HL-60/S4 treated with retinoic acid at 250 ng/mL for 4 days and 3 days (cell line): ENCODE measurements at regions not wholly inside any gene's neighbourhood (a gene's known extent, or its start where the extent isn't known, plus 50 kb on each side); places are given as distances from the start of the nearest gene placed in this dataset.

Experiments
- in situ Hi-C: fragments of 300-500 bp; cut with MboI; formaldehyde crosslinking; loops from 2 replicates; pipeline ENCODE4 v1.7.0; 2022; ENCODE audit warnings: low sequenced_read_pairs

DNA sequence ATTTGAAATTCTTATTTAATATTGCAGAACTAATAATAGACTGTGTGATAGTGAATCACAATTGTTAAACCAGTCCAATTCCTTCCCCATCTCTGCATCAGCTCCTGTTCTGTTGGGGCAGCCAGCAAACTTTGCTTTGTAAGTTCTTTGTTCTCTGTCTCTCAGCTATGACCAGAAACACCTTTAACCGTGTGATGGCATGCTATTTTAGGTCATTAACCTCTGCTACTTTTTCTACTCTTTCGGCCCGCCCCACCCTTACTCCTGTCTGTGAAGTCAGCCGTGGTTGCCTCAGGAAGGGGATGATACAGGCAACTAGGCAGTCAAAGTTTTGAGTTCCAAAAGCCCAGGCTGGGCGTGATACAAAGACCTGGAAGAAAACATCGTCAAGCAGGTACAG is 51.3 kb upstream of the EGFL6 start:
- in situ Hi-C loops: loop anchor here (10.0 to 25.0 kb wide), 2 partner anchors 119 to 507 kb away; partner anchors contain the start of gene GEMIN8

GRCh38 chrX:13515211-13515930 is 54.0 kb upstream of the EGFL6 start:
- in situ Hi-C loops: loop anchor here (10.0 to 25.0 kb wide), 2 partner anchors 122 to 509 kb away; partner anchors contain the start of gene GEMIN8

DNA sequence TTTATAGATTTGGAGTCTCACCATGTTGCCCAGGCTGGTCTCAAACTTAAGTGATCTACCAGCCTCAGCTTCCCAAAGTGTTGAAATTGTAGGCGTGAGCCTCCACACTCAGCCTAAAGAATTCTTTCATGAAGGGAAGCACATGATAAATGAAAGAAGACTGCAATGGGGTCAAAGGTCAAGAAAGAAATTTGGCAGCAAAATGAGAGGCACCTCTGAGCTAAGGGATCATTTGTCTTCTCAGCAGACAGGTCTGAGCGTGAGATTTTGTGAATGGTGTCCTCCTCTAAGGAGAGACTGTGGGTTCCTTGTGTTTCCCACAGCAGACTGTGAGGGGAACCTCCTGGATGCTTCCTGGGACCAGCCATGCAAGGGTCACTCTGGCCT is 57.5 kb upstream of the EGFL6 start:
- in situ Hi-C loops: loop anchor here (10.0 to 25.0 kb wide), 2 partner anchors 125 to 513 kb away; partner anchors contain the start of gene GEMIN8

DNA sequence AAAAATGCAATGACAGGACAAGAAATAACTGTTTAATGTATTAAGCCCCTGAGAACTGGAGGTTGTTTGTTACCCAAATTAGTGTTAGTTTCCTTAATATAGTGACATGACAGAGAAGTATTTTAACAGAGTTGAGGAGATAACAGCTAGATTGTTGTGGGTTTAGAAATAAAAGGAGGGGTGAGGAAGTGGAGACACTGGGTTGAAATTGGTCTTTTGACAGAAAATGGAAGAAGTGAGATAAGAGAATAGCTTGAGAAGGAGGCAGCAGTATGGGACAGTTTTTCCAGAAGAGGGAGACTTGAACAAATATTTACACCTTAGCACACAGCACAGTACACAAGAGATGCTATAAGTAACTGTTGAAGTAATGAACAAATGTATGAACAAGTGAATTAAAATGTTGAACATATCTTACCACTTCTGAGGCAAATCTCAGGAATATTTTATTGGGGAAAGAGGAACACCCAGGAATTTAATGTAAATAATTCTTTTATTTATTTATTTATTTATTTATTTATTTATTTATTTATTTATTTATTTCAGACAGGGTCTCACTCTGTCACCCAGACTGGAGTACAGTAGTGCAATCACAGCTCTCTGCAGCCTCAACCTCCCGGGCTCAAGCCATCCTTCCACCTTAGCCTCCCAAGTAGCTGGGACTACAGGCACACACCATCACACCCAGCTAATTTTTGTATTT is 58.0 kb upstream of the EGFL6 start:
- in situ Hi-C loops: loop anchor here (10.0 to 25.0 kb wide), 2 partner anchors 126 to 513 kb away; partner anchors contain the start of gene GEMIN8

DNA sequence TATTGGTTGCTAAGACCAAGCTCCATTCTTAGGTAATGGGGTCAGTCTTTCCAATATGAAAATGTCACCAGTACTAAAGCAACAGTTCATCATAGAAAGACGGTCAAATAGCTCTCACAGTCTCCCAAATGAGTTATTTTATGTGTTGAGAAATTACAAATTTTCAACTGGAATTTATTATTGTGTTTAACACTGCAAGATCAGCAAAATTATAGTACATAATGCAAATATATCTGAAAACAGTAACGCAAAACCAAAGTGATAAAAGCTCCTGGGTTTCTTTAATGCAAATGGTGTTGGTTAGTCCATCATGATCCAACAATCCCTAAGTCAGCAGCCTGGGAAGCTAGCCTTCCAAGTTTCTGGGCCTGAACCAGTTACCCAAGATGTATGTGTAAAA is 61.5 kb upstream of the EGFL6 start:
- in situ Hi-C loops: loop anchor here (25.0 kb wide), 1 partner anchor 129 kb away; no protein-coding TSS in a partner anchor

- in situ Hi-C loops: loop anchor here (25.0 kb wide), 1 partner anchor 131 kb away; no protein-coding TSS in a partner anchor
These were observed 62.8 kb upstream of the EGFL6 start for GRCh38 chrX:13506574-13506973.

DNA sequence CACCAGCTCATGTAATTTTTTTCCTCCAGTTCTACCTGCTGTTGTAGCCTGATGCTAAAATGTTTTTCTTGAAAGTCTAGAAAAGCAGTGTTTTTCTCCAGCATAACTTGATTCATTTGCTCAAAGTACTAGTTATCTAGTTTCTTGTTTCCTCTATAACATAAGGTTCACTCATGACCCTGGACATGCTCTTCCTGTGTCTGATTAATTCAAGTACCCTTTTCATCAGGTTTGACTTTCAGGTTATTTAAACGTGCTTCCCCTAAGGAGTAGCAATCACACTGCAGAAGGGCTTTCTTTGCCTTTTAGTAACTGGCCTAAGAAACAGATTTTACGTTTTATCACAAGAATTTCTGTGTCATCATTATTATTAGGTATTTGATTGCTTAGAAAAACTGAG is 66.8 kb upstream of the EGFL6 start:
- in situ Hi-C loops: loop anchor here (25.0 kb wide), 1 partner anchor 135 kb away; no protein-coding TSS in a partner anchor

DNA sequence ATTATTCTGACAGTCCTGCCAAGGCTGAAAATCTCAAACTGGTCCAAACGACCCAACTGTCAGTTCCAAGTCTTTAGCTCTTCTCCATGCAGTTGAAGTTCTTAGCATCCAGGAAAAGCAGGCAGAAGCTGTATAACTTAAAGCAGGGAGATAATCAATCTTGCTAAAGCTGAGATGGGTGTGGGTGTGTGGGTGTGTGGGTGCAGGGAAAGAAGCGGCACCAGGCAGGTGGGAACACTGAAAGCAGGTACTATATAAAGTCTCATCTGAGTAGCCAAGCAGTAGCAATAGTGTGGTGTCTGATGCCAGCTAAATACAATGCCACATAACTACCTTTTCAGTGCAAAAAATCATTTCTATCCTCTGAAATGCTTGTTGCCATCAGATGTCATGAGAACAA is 69.7 kb upstream of the EGFL6 start:
- in situ Hi-C loops: loop anchor here (25.0 kb wide), 4 partner anchors 138 to 687 kb away; no protein-coding TSS in a partner anchor

DNA sequence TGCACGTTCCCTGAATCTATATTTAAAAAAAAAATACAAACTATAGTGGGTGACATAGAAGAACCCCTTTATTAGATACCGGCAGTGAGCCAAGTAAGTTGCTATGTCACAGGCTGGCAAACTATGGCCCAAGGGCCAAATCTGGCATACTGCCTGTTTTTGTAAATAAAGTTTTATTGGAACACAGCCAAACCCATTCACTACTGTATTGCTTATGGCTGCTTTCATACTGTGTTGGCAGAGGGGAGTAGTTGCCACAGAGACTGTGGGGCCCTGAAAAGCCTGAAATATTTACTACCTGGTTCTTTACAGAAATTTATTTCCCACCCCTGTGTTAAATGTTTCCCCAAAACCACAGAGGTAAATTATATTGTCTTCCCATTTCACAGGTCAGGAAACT is 71.2 kb upstream of the EGFL6 start:
- in situ Hi-C loops: loop anchor here (25.0 kb wide), 3 partner anchors 411 to 686 kb away; no protein-coding TSS in a partner anchor

- in situ Hi-C loops: loop anchor here (25.0 kb wide), 3 partner anchors 408 to 683 kb away; no protein-coding TSS in a partner anchor
These were observed 74.2 kb upstream of the EGFL6 start for GRCh38 chrX:13495232-13495631.

DNA sequence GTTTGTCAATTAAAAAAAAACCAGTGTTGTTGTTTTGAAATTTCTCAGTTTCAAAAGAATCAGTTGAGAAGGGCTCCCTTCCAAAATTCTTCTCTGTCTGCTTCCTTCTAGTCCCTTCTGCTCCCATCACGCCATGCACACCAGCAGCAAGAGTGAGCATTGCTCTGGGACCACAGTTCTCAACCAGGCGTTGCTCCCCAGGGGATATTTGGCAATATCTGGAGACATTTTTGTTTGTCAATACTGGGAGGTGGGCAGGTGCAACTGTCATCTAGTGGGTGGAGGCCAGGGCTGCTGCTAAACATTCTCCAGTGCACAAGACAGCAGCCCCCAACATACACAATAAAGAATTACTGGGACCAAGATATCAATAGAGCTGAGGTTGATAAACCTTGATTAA is 74.8 kb upstream of the EGFL6 start:
- in situ Hi-C loops: loop anchor here (25.0 kb wide), 3 partner anchors 407 to 682 kb away; no protein-coding TSS in a partner anchor

GRCh38 chrX:13493659-13494058 is 75.7 kb upstream of the EGFL6 start:
- in situ Hi-C loops: loop anchor here (25.0 kb wide), 3 partner anchors 406 to 681 kb away; no protein-coding TSS in a partner anchor

- in situ Hi-C loops: loop anchor here (25.0 kb wide), 3 partner anchors 405 to 680 kb away; no protein-coding TSS in a partner anchor
These were observed 77.1 kb upstream of the EGFL6 start for GRCh38 chrX:13492286-13492685.

DNA sequence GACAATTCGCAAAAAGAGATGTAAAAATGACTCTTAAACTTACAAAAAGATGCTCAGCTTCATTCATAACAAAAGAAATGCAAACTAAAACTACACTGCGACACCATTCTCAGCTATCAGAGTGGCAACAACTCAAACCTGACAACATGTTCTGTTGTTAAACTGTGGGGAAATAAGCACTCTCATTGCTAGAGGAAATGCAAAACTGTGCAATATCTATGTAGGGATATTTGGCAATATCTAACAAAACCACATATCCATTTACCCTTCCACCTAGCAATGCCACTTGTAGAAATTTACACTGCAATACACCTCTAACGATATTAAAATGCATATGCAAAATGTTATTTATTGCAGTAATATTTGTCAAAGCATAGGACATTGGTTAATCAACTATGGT is 78.3 kb upstream of the EGFL6 start:
- in situ Hi-C loops: loop anchor here (25.0 kb wide), 3 partner anchors 404 to 679 kb away; no protein-coding TSS in a partner anchor

- in situ Hi-C loops: loop anchor here (25.0 kb wide), 3 partner anchors 402 to 677 kb away; no protein-coding TSS in a partner anchor
These were observed 79.9 kb upstream of the EGFL6 start for GRCh38 chrX:13489454-13489853.

GRCh38 chrX:13487731-13488505 is 81.5 kb upstream of the EGFL6 start:
- in situ Hi-C loops: loop anchor here (25.0 kb wide), 3 partner anchors 401 to 676 kb away; no protein-coding TSS in a partner anchor

GRCh38 chrX:13485167-13485566 is 84.2 kb upstream of the EGFL6 start:
- in situ Hi-C loops: loop anchor here (25.0 kb wide), 3 partner anchors 398 to 673 kb away; no protein-coding TSS in a partner anchor

- in situ Hi-C loops: loop anchor here (25.0 kb wide), 3 partner anchors 396 to 671 kb away; no protein-coding TSS in a partner anchor
These were observed 85.6 kb upstream of the EGFL6 start for GRCh38 chrX:13483773-13484172.

DNA sequence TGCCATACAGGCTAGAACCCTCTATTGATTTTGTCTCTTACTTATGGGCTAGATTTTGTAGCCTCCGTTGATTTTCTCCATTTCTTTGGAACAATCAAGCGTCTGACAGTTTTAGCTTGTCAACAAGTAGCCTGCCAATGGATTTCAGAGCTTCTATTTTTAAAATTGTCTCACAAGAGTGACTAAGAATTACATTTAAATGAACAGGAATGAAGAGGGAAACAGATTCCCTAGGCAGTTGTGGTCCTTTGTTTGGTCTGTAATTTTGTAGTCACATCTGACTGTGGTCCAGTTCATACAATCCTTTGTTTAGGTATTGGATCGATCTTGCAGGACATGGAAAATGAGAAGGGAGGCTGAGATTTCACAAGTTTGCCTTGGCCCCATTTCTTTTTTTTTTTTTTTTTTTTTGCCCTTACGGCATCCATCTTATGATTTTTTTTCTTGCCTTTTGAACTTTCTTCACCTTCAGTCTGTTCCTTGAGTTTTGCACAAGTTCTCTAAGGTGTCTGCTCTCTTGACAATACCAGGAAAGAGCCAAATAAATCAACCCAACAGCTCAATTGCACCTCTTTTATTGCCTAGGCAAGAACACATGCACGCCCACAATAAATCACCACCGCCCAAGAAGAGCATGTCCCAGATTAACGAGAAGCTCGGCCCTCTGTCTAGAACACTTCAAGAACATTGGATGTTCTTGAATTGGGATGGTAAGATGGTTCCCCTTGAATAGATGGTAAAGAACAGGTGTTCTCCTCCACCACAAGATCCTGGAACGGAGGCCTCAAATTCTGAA is 86.5 kb upstream of the EGFL6 start:
- in situ Hi-C loops: loop anchor here (25.0 kb wide), 3 partner anchors 396 to 671 kb away; no protein-coding TSS in a partner anchor
